Dedifferentiated amniotic fluid mesenchymal stem cell (primary cell): ENCODE measurements at regions not wholly inside any gene's neighbourhood (a gene's known extent, or its start where the extent isn't known, plus 50 kb on each side); places are given as distances from the start of the nearest gene placed in this dataset.
"Not testable (repeated sequence)": the region's sequence is repeated elsewhere in the genome, so short reads cannot be mapped to it uniquely, and the experiment has no call there.

Source experiments
- DNase-seq: peaks from one replicate; pipeline ENCODE4 v3.0.0-alpha.2; 2016; ENCODE audit errors: extremely low spot score

GRCh38 chr4:173766171-173766600 lies 236.2 kb upstream of the HAND2 start:
- DNase-seq: no peak

GRCh38 chr4:173765751-173766150 lies 235.7 kb upstream of the HAND2 start:
- DNase-seq: no peak

GRCh38 chr4:173763389-173763788 lies 233.4 kb upstream of the HAND2 start:
- no peak for DNase-seq

GRCh38 chr4:173761938-173762337 lies 231.9 kb upstream of the HAND2 start:
- no peak for DNase-seq

GRCh38 chr4:173761236-173761635 lies 231.2 kb upstream of the HAND2 start:
- no peak for DNase-seq

- no peak for DNase-seq
These were observed 228.1 kb upstream of the HAND2 start for GRCh38 chr4:173758132-173758531.

GRCh38 chr4:173753408-173753807 lies 223.4 kb upstream of the HAND2 start:
- DNase-seq: no peak

GRCh38 chr4:173752610-173753230 lies 222.7 kb upstream of the HAND2 start:
- no peak for DNase-seq

- DNase-seq: peak; percentile 47
These were observed 218.3 kb upstream of the HAND2 start for GRCh38 chr4:173748353-173748752.

GRCh38 chr4:173747537-173748257 lies 217.7 kb upstream of the HAND2 start:
- DNase-seq: no peak

GRCh38 chr4:173746424-173746823 lies 216.4 kb upstream of the HAND2 start:
- DNase-seq: no peak

- no peak for DNase-seq
These were observed 215.7 kb upstream of the HAND2 start for GRCh38 chr4:173745765-173746164.

- DNase-seq: no peak
These were observed 206.8 kb upstream of the HAND2 start for GRCh38 chr4:173736840-173737239.

- no peak for DNase-seq
These were observed 205.6 kb upstream of the HAND2 start for GRCh38 chr4:173735585-173735984.

- DNase-seq: peak; percentile 67
These were observed 205.0 kb upstream of the HAND2 start for GRCh38 chr4:173735049-173735448.

- no peak for DNase-seq
These were observed 201.2 kb upstream of the HAND2 start for GRCh38 chr4:173731257-173731656.

- no peak for DNase-seq
These were observed 192.0 kb upstream of the HAND2 start for GRCh38 chr4:173722075-173722474.

- DNase-seq: not testable (repeated sequence)
These were observed 188.5 kb upstream of the HAND2 start for GRCh38 chr4:173718504-173718903.

- no peak for DNase-seq
These were observed 187.6 kb upstream of the HAND2 start for GRCh38 chr4:173717581-173717980.

GRCh38 chr4:173714456-173714855 lies 184.4 kb upstream of the HAND2 start:
- DNase-seq: no peak

- no peak for DNase-seq
These were observed 183.0 kb upstream of the HAND2 start for GRCh38 chr4:173713026-173713425.

- no peak for DNase-seq
These were observed 177.8 kb upstream of the HAND2 start for GRCh38 chr4:173707658-173708419.

GRCh38 chr4:173704201-173704600 lies 174.2 kb upstream of the HAND2 start:
- DNase-seq: no peak
